Uterus (tissue), 2 donors: ENCODE measurements at regions not wholly inside any gene's neighbourhood (a gene's known extent, or its start where the extent isn't known, plus 50 kb on each side); places are given as distances from the start of the nearest gene placed in this dataset.

Experiments used
- CTCF ChIP-seq, 4 experiments: fragments of 200-600 bp in 2 of 4; fragments of 450-650 bp in 2 of 4; sonication (generic) in 2 of 4; IDR thresholded peaks; one replicate each; pipeline ENCODE4 v1.5.1; 2016 to 2019; ENCODE audit warnings: antibody characterized with exemption in 4 of 4, mild to moderate bottlenecking in 2 of 4, moderate library complexity in 1 of 4
- POLR2A ChIP-seq, 2 donors: fragments of 450-650 bp; IDR thresholded peaks; one replicate each; pipeline ENCODE4 v1.6.1; 2016; ENCODE audit warnings: antibody characterized with exemption in 2 of 2, mild to moderate bottlenecking in 1 of 2, moderate library complexity in 1 of 2

GRCh38 chr1:95730986-95731385 is 497.0 kb downstream of the RWDD3 start:
- no peak for TF ChIP-seq CTCF (IDR thresholded peaks at IDR 0.05)
- TF ChIP-seq POLR2A (IDR thresholded peaks at IDR 0.05): no peak
